IgD-negative memory B cell (primary cell): ENCODE measurements at regions not wholly inside any gene's neighbourhood (a gene's known extent, or its start where the extent isn't known, plus 50 kb on each side); places are given as distances from the start of the nearest gene placed in this dataset.

Experiments used
- H3K27ac Mint-ChIP-seq, 3 donors: one replicate each; pipeline ENCODE4 v1.8.0; 2020 to 2022; ENCODE audit warnings: mild to moderate bottlenecking in 3 of 3, mixed read lengths in 3 of 3, moderate library complexity in 1 of 3
- H3K27me3 Mint-ChIP-seq: one replicate; pipeline ENCODE4 v1.8.0; 2021; ENCODE audit warnings: mixed read lengths
- H3K36me3 Mint-ChIP-seq: one replicate; pipeline ENCODE4 v1.8.0; 2020; ENCODE audit warnings: mild to moderate bottlenecking, mixed read lengths
- H3K4me1 Mint-ChIP-seq, 3 donors: one replicate each; pipeline ENCODE4 v1.8.0; 2020 to 2022; ENCODE audit warnings: mixed read lengths in 3 of 3, mild to moderate bottlenecking in 1 of 3
- H3K4me3 Mint-ChIP-seq, 4 donors: one replicate each; pipeline ENCODE4 v1.8.0; 2020 to 2022; ENCODE audit warnings: mild to moderate bottlenecking in 4 of 4, mixed read lengths in 4 of 4, moderate library complexity in 3 of 4
- H3K9me3 Mint-ChIP-seq, 3 donors: one replicate each; pipeline ENCODE4 v1.8.0; 2020 to 2021; ENCODE audit warnings: mixed read lengths in 3 of 3, mild to moderate bottlenecking in 1 of 3

GRCh38 chr2:237033536-237034060 lies 52.1 kb upstream of the COPS8 start:
- no peak overlapping the region for H3K27ac Mint-ChIP-seq

GRCh38 chr2:237035781-237036475 lies 49.8 kb upstream of the COPS8 start:
- no peak overlapping the region for H3K27ac Mint-ChIP-seq
- H3K36me3 Mint-ChIP-seq: peaks cover 2% of the 10 kb centered on the region
- no peaks in the 10 kb centered on the region for H3K9me3 Mint-ChIP-seq
- peaks cover 1% of the 10 kb centered on the region for H3K27me3 Mint-ChIP-seq
- no peaks in the 10 kb centered on the region for H3K4me1 Mint-ChIP-seq
- no peak overlapping the region for H3K4me3 Mint-ChIP-seq

More at GRCh38 chr2:237033536-237034060, 52.1 kb upstream of the COPS8 start:
- no peaks in the 10 kb centered on the region for H3K27me3 Mint-ChIP-seq
- no peak overlapping the region for H3K4me3 Mint-ChIP-seq
- no peaks in the 10 kb centered on the region for H3K4me1 Mint-ChIP-seq
- H3K9me3 Mint-ChIP-seq: no peaks in the 10 kb centered on the region
- peaks cover 2% of the 10 kb centered on the region for H3K36me3 Mint-ChIP-seq
